ENCODE measurements at regions not wholly inside any gene's neighbourhood (a gene's known extent, or its start where the extent isn't known, plus 50 kb on each side); places are given as distances from the start of the nearest gene placed in this dataset.
"Not testable (repeated sequence)": the region's sequence is repeated elsewhere in the genome, so short reads cannot be mapped to it uniquely, and the experiment has no call there.

- Histone ChIP-seq H3K4me2 (ENCODE audit: low read length) (no peak overlapping the region), H2BK5ac (ENCODE audit: low read depth, low read length, poor library complexity) (no peak overlapping the region), H3K4me3 (ENCODE audit: low read depth, low read length) (no peak overlapping the region), H3K9ac (ENCODE audit: low read length) (no peak overlapping the region), H2AFZ (ENCODE audit: insufficient read depth, low read length, poor library complexity) (no peak overlapping the region), H4K8ac (ENCODE audit: low read depth, low read length) (no peak overlapping the region), H3K14ac (ENCODE audit: low read length) (no peak overlapping the region), H2BK12ac (ENCODE audit: low read length) (no peak overlapping the region), H4K12ac (ENCODE audit: low read depth, low read length) (no peak overlapping the region), H3K18ac (ENCODE audit: low read length) (no peak overlapping the region), H3K23ac (ENCODE audit: low read length) (no peak overlapping the region), H3K4me1 (ENCODE audit: control insufficient read depth in 1 of 2, insufficient read depth in 2 of 2, low read length in 2 of 2) (peaks cover 0 to 4% of the 10 kb centered on the region in 2 experiments), H2BK120ac (ENCODE audit: insufficient read depth, low read length, poor library complexity) (no peak overlapping the region), H3K9me3 (ENCODE audit: insufficient read depth, low read depth, low read length) (peaks cover 2% of the 10 kb centered on the region), H3K36me3 (ENCODE audit: control insufficient read depth in 1 of 2, insufficient read depth in 2 of 2, low read length in 2 of 2) (no peaks in the 10 kb centered on the region), H2AK5ac (ENCODE audit: low read length) (no peak overlapping the region), H4K91ac (ENCODE audit: low read depth, low read length) (no peak overlapping the region), H3K27ac (ENCODE audit: low read depth, low read length) (no peak overlapping the region), H3K79me1 (ENCODE audit: low read length) (no peaks in the 10 kb centered on the region), H3K4ac (ENCODE audit: low read depth, low read length) (no peak overlapping the region), H3K79me2 (ENCODE audit: control insufficient read depth, insufficient read depth, low read length, poor library complexity) (no peaks in the 10 kb centered on the region), H3K27me3 (ENCODE audit: insufficient read depth, low read length) (no peaks in the 10 kb centered on the region)
- no peak for DNase-seq
- WGBS (ENCODE audit: extremely low coverage, insufficient coverage, insufficient read length): no CpG with 5 or more reads among the region's 3 CpGs
These were observed 318.4 kb upstream of the NRP1 start for GRCh38 chr10:33652870-33653269.

GRCh38 chr10:33650131-33650530 lies 315.7 kb upstream of the NRP1 start:
- H3K18ac ChIP-seq (ENCODE audit: low read length); H3K4me3 ChIP-seq (ENCODE audit: low read depth, low read length); H2AK5ac ChIP-seq (ENCODE audit: low read length); H3K9me3 ChIP-seq (ENCODE audit: insufficient read depth, low read depth, low read length); H3K9ac ChIP-seq (ENCODE audit: low read length); DNase-seq; H4K91ac ChIP-seq (ENCODE audit: low read depth, low read length); H3K79me1 ChIP-seq (ENCODE audit: low read length); H4K8ac ChIP-seq (ENCODE audit: low read depth, low read length); H4K12ac ChIP-seq (ENCODE audit: low read depth, low read length); H3K4me2 ChIP-seq (ENCODE audit: low read length); H3K4me1 ChIP-seq (ENCODE audit: control insufficient read depth in 1 of 2, insufficient read depth in 2 of 2, low read length in 2 of 2); H2BK12ac ChIP-seq (ENCODE audit: low read length); H3K23ac ChIP-seq (ENCODE audit: low read length); H3K36me3 ChIP-seq (ENCODE audit: control insufficient read depth in 1 of 2, insufficient read depth in 2 of 2, low read length in 2 of 2); H2BK120ac ChIP-seq (ENCODE audit: insufficient read depth, low read length, poor library complexity); H3K27ac ChIP-seq (ENCODE audit: low read depth, low read length); H3K4ac ChIP-seq (ENCODE audit: low read depth, low read length); H3K79me2 ChIP-seq (ENCODE audit: control insufficient read depth, insufficient read depth, low read length, poor library complexity); H3K14ac ChIP-seq (ENCODE audit: low read length); H3K27me3 ChIP-seq (ENCODE audit: insufficient read depth, low read length); H2BK5ac ChIP-seq (ENCODE audit: low read depth, low read length, poor library complexity); H2AFZ ChIP-seq (ENCODE audit: insufficient read depth, low read length, poor library complexity): not testable (repeated sequence)
- WGBS (ENCODE audit: extremely low coverage, insufficient coverage, insufficient read length): no CpG with 5 or more reads among the region's 2 CpGs

- Histone ChIP-seq H2AK5ac (ENCODE audit: low read length) (no peak overlapping the region), H3K9ac (ENCODE audit: low read length) (no peak overlapping the region), H4K91ac (ENCODE audit: low read depth, low read length) (no peak overlapping the region), H3K4ac (ENCODE audit: low read depth, low read length) (no peak overlapping the region), H3K79me2 (ENCODE audit: control insufficient read depth, insufficient read depth, low read length, poor library complexity) (no peaks in the 10 kb centered on the region), H3K27ac (ENCODE audit: low read depth, low read length) (no peak overlapping the region), H2BK5ac (ENCODE audit: low read depth, low read length, poor library complexity) (no peak overlapping the region), H3K4me2 (ENCODE audit: low read length) (no peak overlapping the region), H3K9me3 (ENCODE audit: insufficient read depth, low read depth, low read length) (no peaks in the 10 kb centered on the region), H3K18ac (ENCODE audit: low read length) (no peak overlapping the region), H2AFZ (ENCODE audit: insufficient read depth, low read length, poor library complexity) (no peak overlapping the region), H4K12ac (ENCODE audit: low read depth, low read length) (no peak overlapping the region), H3K4me3 (ENCODE audit: low read depth, low read length) (no peak overlapping the region), H3K14ac (ENCODE audit: low read length) (no peak overlapping the region), H3K79me1 (ENCODE audit: low read length) (no peaks in the 10 kb centered on the region), H3K36me3 (ENCODE audit: control insufficient read depth in 1 of 2, insufficient read depth in 2 of 2, low read length in 2 of 2) (no peaks in the 10 kb centered on the region), H2BK12ac (ENCODE audit: low read length) (no peak overlapping the region), H3K4me1 (ENCODE audit: control insufficient read depth in 1 of 2, insufficient read depth in 2 of 2, low read length in 2 of 2) (no peaks in the 10 kb centered on the region), H3K23ac (ENCODE audit: low read length) (no peak overlapping the region), H3K27me3 (ENCODE audit: insufficient read depth, low read length) (no peaks in the 10 kb centered on the region), H4K8ac (ENCODE audit: low read depth, low read length) (no peak overlapping the region), H2BK120ac (ENCODE audit: insufficient read depth, low read length, poor library complexity) (no peak overlapping the region)
- DNase-seq: no peak
These were observed 308.6 kb upstream of the NRP1 start for GRCh38 chr10:33643042-33643441.

GRCh38 chr10:33638891-33639290 lies 304.4 kb upstream of the NRP1 start:
- Histone ChIP-seq H4K12ac (ENCODE audit: low read depth, low read length) (no peak overlapping the region), H2BK120ac (ENCODE audit: insufficient read depth, low read length, poor library complexity) (no peak overlapping the region), H3K23ac (ENCODE audit: low read length) (no peak overlapping the region), H2BK12ac (ENCODE audit: low read length) (no peak overlapping the region), H3K4me3 (ENCODE audit: low read depth, low read length) (no peak overlapping the region), H3K4me2 (ENCODE audit: low read length) (no peak overlapping the region), H3K9ac (ENCODE audit: low read length) (no peak overlapping the region), H2AFZ (ENCODE audit: insufficient read depth, low read length, poor library complexity) (no peak overlapping the region), H3K4ac (ENCODE audit: low read depth, low read length) (no peak overlapping the region), H4K91ac (ENCODE audit: low read depth, low read length) (no peak overlapping the region), H3K79me1 (ENCODE audit: low read length) (no peaks in the 10 kb centered on the region), H2AK5ac (ENCODE audit: low read length) (no peak overlapping the region), H3K4me1 (ENCODE audit: control insufficient read depth in 1 of 2, insufficient read depth in 2 of 2, low read length in 2 of 2) (no peaks in the 10 kb centered on the region), H4K8ac (ENCODE audit: low read depth, low read length) (no peak overlapping the region), H3K14ac (ENCODE audit: low read length) (no peak overlapping the region), H3K36me3 (ENCODE audit: control insufficient read depth in 1 of 2, insufficient read depth in 2 of 2, low read length in 2 of 2) (no peaks in the 10 kb centered on the region), H3K79me2 (ENCODE audit: control insufficient read depth, insufficient read depth, low read length, poor library complexity) (no peaks in the 10 kb centered on the region), H3K18ac (ENCODE audit: low read length) (no peak overlapping the region), H3K27me3 (ENCODE audit: insufficient read depth, low read length) (no peaks in the 10 kb centered on the region), H3K27ac (ENCODE audit: low read depth, low read length) (no peak overlapping the region), H2BK5ac (ENCODE audit: low read depth, low read length, poor library complexity) (no peak overlapping the region), H3K9me3 (ENCODE audit: insufficient read depth, low read depth, low read length) (no peaks in the 10 kb centered on the region)
- no CpG with 5 or more reads among the region's 3 CpGs for WGBS (ENCODE audit: extremely low coverage, insufficient coverage, insufficient read length)
- DNase-seq: no peak

- Histone ChIP-seq H3K27ac (ENCODE audit: low read depth, low read length) (no peak overlapping the region), H2BK120ac (ENCODE audit: insufficient read depth, low read length, poor library complexity) (no peak overlapping the region), H2BK5ac (ENCODE audit: low read depth, low read length, poor library complexity) (no peak overlapping the region), H2AFZ (ENCODE audit: insufficient read depth, low read length, poor library complexity) (no peak overlapping the region), H2AK5ac (ENCODE audit: low read length) (no peak overlapping the region), H3K4ac (ENCODE audit: low read depth, low read length) (no peak overlapping the region), H3K9me3 (ENCODE audit: insufficient read depth, low read depth, low read length) (no peaks in the 10 kb centered on the region), H3K23ac (ENCODE audit: low read length) (no peak overlapping the region), H4K8ac (ENCODE audit: low read depth, low read length) (no peak overlapping the region), H3K36me3 (ENCODE audit: control insufficient read depth in 1 of 2, insufficient read depth in 2 of 2, low read length in 2 of 2) (no peaks in the 10 kb centered on the region), H2BK12ac (ENCODE audit: low read length) (no peak overlapping the region), H3K18ac (ENCODE audit: low read length) (no peak overlapping the region), H3K4me1 (ENCODE audit: control insufficient read depth in 1 of 2, insufficient read depth in 2 of 2, low read length in 2 of 2) (no peaks in the 10 kb centered on the region), H3K4me3 (ENCODE audit: low read depth, low read length) (no peak overlapping the region), H3K9ac (ENCODE audit: low read length) (no peak overlapping the region), H3K27me3 (ENCODE audit: insufficient read depth, low read length) (no peaks in the 10 kb centered on the region), H3K79me1 (ENCODE audit: low read length) (no peaks in the 10 kb centered on the region), H4K12ac (ENCODE audit: low read depth, low read length) (no peak overlapping the region), H3K14ac (ENCODE audit: low read length) (no peak overlapping the region), H3K4me2 (ENCODE audit: low read length) (no peak overlapping the region), H3K79me2 (ENCODE audit: control insufficient read depth, insufficient read depth, low read length, poor library complexity) (no peaks in the 10 kb centered on the region), H4K91ac (ENCODE audit: low read depth, low read length) (no peak overlapping the region)
- no CpG with 5 or more reads among the region's 3 CpGs for WGBS (ENCODE audit: extremely low coverage, insufficient coverage, insufficient read length)
- no peak for DNase-seq
These were observed 303.9 kb upstream of the NRP1 start for GRCh38 chr10:33638374-33638773.

Data from trophoblast cell (in vitro differentiated cells and primary cell).